ENCODE measurements at regions not wholly inside any gene's neighbourhood (a gene's known extent, or its start where the extent isn't known, plus 50 kb on each side); places are given as distances from the start of the nearest gene placed in this dataset.
A peak's percentile ranks its signal among the peaks of the same experiment; 100 is the strongest.

GRCh38 chr4:74878323-74878722 is 54.6 kb upstream of the PARM1 start:
- DNase-seq, result peak in 2 of 3 experiments; percentile 35 to 45

- DNase-seq, result no peak
Observed at GRCh38 chr4:74875451-74875850, 57.5 kb upstream of the PARM1 start.

- peak; percentile 48 to 95 (median 91) for DNase-seq
Observed at GRCh38 chr4:74874753-74875367, 58.1 kb upstream of the PARM1 start.

- DNase-seq, result peak; percentile 78 to 96 (median 89)
Observed at GRCh38 chr4:74873545-74874301, 59.2 kb upstream of the PARM1 start.

- DNase-seq, result no peak
Observed at GRCh38 chr4:74858921-74859562, 64.7 kb upstream of the BTC start.

GRCh38 chr4:74855879-74856278 is 61.6 kb upstream of the BTC start:
- DNase-seq, result no peak

GRCh38 chr4:74848774-74849173 is 54.5 kb upstream of the BTC start:
- DNase-seq, result no peak

- no peak for DNase-seq
Observed at GRCh38 chr4:74845834-74846233, 51.5 kb upstream of the BTC start.
